ENCODE measurements at regions not wholly inside any gene's neighbourhood (a gene's known extent, or its start where the extent isn't known, plus 50 kb on each side); places are given as distances from the start of the nearest gene placed in this dataset.

DNA sequence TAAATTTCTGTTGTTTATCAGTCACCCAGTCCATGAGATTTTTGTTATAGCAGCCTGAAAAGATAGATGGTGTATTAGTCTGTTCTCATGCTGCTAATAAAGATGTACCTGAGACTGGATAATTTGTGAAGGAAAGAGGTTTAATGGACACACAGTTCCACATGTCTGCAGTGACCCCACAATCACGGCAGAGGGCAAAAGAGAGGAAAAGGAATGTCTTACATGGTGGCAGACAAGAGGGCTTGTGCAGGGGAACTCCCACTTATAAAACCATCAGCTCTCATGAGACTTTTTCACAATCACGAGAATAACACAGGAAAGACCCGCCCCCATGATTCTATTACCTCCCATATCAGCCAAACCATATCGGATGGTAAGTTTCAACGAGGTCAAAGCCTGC lies 309.2 kb downstream of the LIG4 start:
- no peak overlapping the region for H3K27ac ChIP-seq (ENCODE audit: insufficient read depth, low read length, poor library complexity, severe bottlenecking)

DNA sequence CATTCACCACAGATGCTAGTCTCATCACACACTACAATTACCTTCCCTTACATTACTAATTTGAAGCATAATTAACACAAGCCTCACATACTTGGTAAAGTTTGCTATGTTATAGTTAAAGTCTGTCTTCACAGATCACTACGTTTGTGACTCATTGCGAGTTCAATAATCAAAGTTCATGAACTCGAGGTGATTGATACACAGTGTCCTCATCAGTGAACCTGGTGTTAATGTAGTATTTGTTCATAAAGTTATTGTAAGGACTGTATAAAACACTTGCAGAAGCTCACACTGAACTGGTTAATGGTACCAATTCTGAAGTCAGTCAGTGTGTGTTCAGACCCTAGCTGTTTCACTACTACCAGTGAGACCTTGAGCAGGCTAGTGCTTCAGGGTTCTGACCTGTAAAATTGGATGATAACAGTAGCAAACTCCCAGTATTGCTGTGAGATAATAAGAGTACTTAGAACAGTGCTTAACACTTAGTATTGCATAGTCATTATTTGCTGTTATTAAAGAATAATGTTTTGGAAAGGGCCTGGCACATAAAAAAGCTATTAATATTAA lies 313.3 kb downstream of the LIG4 start:
- no peak for ATAC-seq (ENCODE audit: low read depth in 2 of 2)
- no peak for DNase-seq
- H3K4me3 Mint-ChIP-seq = no peak overlapping the region
- no peaks in the 10 kb centered on the region for H3K36me3 Mint-ChIP-seq
- no peak overlapping the region for H3K27ac Mint-ChIP-seq
- H3K27me3 ChIP-seq (ENCODE audit: control insufficient read depth, insufficient read depth, low read length) = no peaks in the 10 kb centered on the region
- no peaks in the 10 kb centered on the region for H3K36me3 ChIP-seq (ENCODE audit: control insufficient read depth, insufficient read depth, low read length)
- H3K9me3 ChIP-seq (ENCODE audit: control insufficient read depth in 2 of 2, low read length in 2 of 2) = no peaks in the 10 kb centered on the region
- H3K27ac ChIP-seq (ENCODE audit: insufficient read depth, low read length, poor library complexity, severe bottlenecking) = no peak overlapping the region
- H3K4me1 Mint-ChIP-seq = no peaks in the 10 kb centered on the region
- H3K27me3 Mint-ChIP-seq = no peaks in the 10 kb centered on the region
- H3K4me1 ChIP-seq (ENCODE audit: control insufficient read depth, insufficient read depth, low read length, poor library complexity, severe bottlenecking) = no peaks in the 10 kb centered on the region
- no peak overlapping the region for H3K4me3 ChIP-seq (ENCODE audit: low read depth, low read length)
- peaks cover 0 to 11% (median 3%) of the 10 kb centered on the region in 7 donors for H3K9me3 Mint-ChIP-seq

More for the DNA sequence above, 309.2 kb downstream of the LIG4 start:
- Mint-ChIP-seq H3K27me3 (no peaks in the 10 kb centered on the region), H3K4me1 (no peaks in the 10 kb centered on the region), H3K27ac (no peak overlapping the region), H3K36me3 (no peaks in the 10 kb centered on the region), H3K4me3 (no peak overlapping the region), H3K9me3 (peaks cover 0 to 11% (median 4%) of the 10 kb centered on the region in 7 donors)
- Histone ChIP-seq H3K4me1 (ENCODE audit: control insufficient read depth, insufficient read depth, low read length, poor library complexity, severe bottlenecking) (no peaks in the 10 kb centered on the region), H3K9me3 (ENCODE audit: control insufficient read depth in 2 of 2, low read length in 2 of 2) (peaks cover 0 to 2% of the 10 kb centered on the region in 2 experiments), H3K4me3 (ENCODE audit: low read depth, low read length) (no peak overlapping the region), H3K36me3 (ENCODE audit: control insufficient read depth, insufficient read depth, low read length) (no peaks in the 10 kb centered on the region), H3K27me3 (ENCODE audit: control insufficient read depth, insufficient read depth, low read length) (no peaks in the 10 kb centered on the region)
- ATAC-seq (ENCODE audit: low read depth in 2 of 2) (no peak), DNase-seq (no peak)

DNA sequence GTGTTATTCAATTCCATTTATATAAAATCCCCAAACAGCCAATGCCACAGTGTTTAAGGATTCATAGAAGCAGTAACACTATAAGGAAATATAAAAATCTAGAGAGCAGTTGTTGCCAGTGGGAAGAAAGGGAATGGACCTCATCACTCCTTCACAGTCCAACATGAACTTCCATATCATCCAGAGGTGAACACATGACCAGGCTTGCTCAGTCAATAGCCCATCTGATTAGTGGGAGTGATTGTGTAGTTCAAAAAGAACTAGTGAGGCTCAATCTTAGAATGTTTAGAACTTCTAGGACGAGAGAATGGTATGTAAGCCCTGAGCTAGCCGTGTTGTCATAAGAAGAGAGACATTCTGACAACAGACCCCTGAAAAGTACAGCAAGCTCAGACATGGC lies 314.1 kb downstream of the LIG4 start:
- Mint-ChIP-seq H3K4me1 (no peaks in the 10 kb centered on the region), H3K9me3 (peaks cover 0 to 11% (median 4%) of the 10 kb centered on the region in 7 donors), H3K4me3 (no peak overlapping the region), H3K36me3 (no peaks in the 10 kb centered on the region), H3K27ac (no peak overlapping the region), H3K27me3 (no peaks in the 10 kb centered on the region)
- no peaks in the 10 kb centered on the region for H3K27me3 ChIP-seq (ENCODE audit: control insufficient read depth, insufficient read depth, low read length)
- ATAC-seq (ENCODE audit: low read depth in 2 of 2) (no peak), DNase-seq (no peak)
- H3K4me3 ChIP-seq (ENCODE audit: low read depth, low read length) = no peak overlapping the region
- no peaks in the 10 kb centered on the region for H3K4me1 ChIP-seq (ENCODE audit: control insufficient read depth, insufficient read depth, low read length, poor library complexity, severe bottlenecking)
- H3K27ac ChIP-seq (ENCODE audit: insufficient read depth, low read length, poor library complexity, severe bottlenecking) = no peak overlapping the region
- no peaks in the 10 kb centered on the region for H3K36me3 ChIP-seq (ENCODE audit: control insufficient read depth, insufficient read depth, low read length)
- H3K9me3 ChIP-seq (ENCODE audit: control insufficient read depth in 2 of 2, low read length in 2 of 2) = no peaks in the 10 kb centered on the region

DNA sequence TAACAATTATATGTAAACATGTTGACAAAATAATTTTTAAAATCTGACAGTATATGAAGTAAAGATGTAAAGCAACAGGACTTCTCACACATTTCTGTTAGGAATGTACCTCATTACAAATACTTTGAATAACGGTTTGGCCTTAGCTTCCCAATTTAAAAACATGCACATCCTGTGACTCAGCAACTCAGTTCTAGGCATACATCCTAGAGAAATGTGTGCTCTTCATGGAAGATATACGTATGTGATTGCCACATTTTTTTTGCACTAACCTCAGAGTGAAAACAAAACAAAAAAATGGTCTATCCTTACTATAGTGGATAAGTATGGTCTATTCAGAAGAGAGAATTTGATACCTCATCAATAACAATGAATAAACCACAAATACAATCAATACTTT lies 314.6 kb downstream of the LIG4 start:
- Mint-ChIP-seq H3K4me1 (no peaks in the 10 kb centered on the region), H3K36me3 (no peaks in the 10 kb centered on the region), H3K27ac (no peak overlapping the region), H3K27me3 (no peaks in the 10 kb centered on the region), H3K9me3 (peaks cover 0 to 11% (median 4%) of the 10 kb centered on the region in 7 donors), H3K4me3 (no peak overlapping the region)
- ATAC-seq (ENCODE audit: low read depth in 2 of 2) = no peak
- no peaks in the 10 kb centered on the region for H3K36me3 ChIP-seq (ENCODE audit: control insufficient read depth, insufficient read depth, low read length)
- no peak overlapping the region for H3K27ac ChIP-seq (ENCODE audit: insufficient read depth, low read length, poor library complexity, severe bottlenecking)
- no peaks in the 10 kb centered on the region for H3K4me1 ChIP-seq (ENCODE audit: control insufficient read depth, insufficient read depth, low read length, poor library complexity, severe bottlenecking)
- DNase-seq = no peak
- no peak overlapping the region for H3K4me3 ChIP-seq (ENCODE audit: low read depth, low read length)
- H3K9me3 ChIP-seq (ENCODE audit: control insufficient read depth in 2 of 2, low read length in 2 of 2) = no peaks in the 10 kb centered on the region
- no peaks in the 10 kb centered on the region for H3K27me3 ChIP-seq (ENCODE audit: control insufficient read depth, insufficient read depth, low read length)

DNA sequence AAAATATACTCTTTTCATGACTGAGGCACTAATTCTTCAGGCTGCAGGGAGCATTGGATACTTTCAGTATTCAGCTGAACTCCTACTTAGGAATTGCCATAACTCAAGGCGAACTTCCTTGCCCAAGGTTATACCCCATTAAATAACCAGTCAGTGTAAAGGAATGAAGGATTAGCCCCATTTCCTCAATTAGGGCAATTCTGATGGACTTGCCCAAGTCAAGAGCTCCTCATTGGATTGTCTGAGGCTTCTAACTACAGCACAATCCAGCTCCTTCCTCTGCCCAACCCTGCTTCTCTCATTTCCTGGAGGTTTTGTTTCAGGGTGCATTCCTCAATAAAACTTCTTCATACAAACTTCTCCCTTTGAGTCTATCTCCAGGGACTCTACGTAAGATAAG lies 329.2 kb downstream of the LIG4 start:
- H3K27me3 ChIP-seq (ENCODE audit: control insufficient read depth, insufficient read depth, low read length) = no peaks in the 10 kb centered on the region
- Mint-ChIP-seq H3K27me3 (no peaks in the 10 kb centered on the region), H3K4me1 (no peaks in the 10 kb centered on the region), H3K4me3 (no peak overlapping the region), H3K9me3 (peaks cover 0 to 23% (median 7%) of the 10 kb centered on the region in 7 donors), H3K27ac (no peak overlapping the region), H3K36me3 (no peaks in the 10 kb centered on the region)
- no peaks in the 10 kb centered on the region for H3K4me1 ChIP-seq (ENCODE audit: control insufficient read depth, insufficient read depth, low read length, poor library complexity, severe bottlenecking)
- H3K4me3 ChIP-seq (ENCODE audit: low read depth, low read length) = no peak overlapping the region
- ATAC-seq (ENCODE audit: low read depth in 2 of 2) (no peak), DNase-seq (no peak)
- no peaks in the 10 kb centered on the region for H3K36me3 ChIP-seq (ENCODE audit: control insufficient read depth, insufficient read depth, low read length)
- H3K27ac ChIP-seq (ENCODE audit: insufficient read depth, low read length, poor library complexity, severe bottlenecking) = no peak overlapping the region
- no peaks in the 10 kb centered on the region for H3K9me3 ChIP-seq (ENCODE audit: control insufficient read depth in 2 of 2, low read length in 2 of 2)

DNA sequence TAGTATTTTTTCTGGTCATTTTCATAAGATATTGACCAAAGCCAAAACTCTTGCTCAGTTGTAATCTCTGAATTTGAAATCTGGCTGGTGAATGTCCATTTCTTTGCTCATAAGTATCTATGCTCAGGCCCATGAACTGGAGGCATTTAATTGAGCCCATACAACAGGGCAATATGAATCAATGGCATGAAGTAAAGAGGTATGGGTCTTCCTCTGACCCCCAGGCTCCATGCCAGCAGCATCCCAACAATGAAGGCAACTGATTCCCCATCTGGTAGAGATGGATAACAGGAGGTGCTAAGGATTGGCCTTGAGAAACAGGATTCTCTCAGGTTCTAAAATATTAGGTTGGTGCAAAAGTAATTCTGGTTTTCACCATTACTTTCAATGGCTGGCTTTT lies 330.8 kb downstream of the LIG4 start:
- Mint-ChIP-seq H3K9me3 (peaks cover 0 to 26% (median 3%) of the 10 kb centered on the region in 7 donors), H3K4me1 (no peaks in the 10 kb centered on the region), H3K4me3 (no peak overlapping the region), H3K27ac (no peak overlapping the region), H3K27me3 (no peaks in the 10 kb centered on the region), H3K36me3 (no peaks in the 10 kb centered on the region)
- no peak overlapping the region for H3K4me3 ChIP-seq (ENCODE audit: low read depth, low read length)
- no peaks in the 10 kb centered on the region for H3K9me3 ChIP-seq (ENCODE audit: control insufficient read depth in 2 of 2, low read length in 2 of 2)
- no peaks in the 10 kb centered on the region for H3K4me1 ChIP-seq (ENCODE audit: control insufficient read depth, insufficient read depth, low read length, poor library complexity, severe bottlenecking)
- H3K36me3 ChIP-seq (ENCODE audit: control insufficient read depth, insufficient read depth, low read length) = no peaks in the 10 kb centered on the region
- DNase-seq (no peak), ATAC-seq (ENCODE audit: low read depth in 2 of 2) (no peak)
- H3K27ac ChIP-seq (ENCODE audit: insufficient read depth, low read length, poor library complexity, severe bottlenecking) = no peak overlapping the region
- H3K27me3 ChIP-seq (ENCODE audit: control insufficient read depth, insufficient read depth, low read length) = no peaks in the 10 kb centered on the region

DNA sequence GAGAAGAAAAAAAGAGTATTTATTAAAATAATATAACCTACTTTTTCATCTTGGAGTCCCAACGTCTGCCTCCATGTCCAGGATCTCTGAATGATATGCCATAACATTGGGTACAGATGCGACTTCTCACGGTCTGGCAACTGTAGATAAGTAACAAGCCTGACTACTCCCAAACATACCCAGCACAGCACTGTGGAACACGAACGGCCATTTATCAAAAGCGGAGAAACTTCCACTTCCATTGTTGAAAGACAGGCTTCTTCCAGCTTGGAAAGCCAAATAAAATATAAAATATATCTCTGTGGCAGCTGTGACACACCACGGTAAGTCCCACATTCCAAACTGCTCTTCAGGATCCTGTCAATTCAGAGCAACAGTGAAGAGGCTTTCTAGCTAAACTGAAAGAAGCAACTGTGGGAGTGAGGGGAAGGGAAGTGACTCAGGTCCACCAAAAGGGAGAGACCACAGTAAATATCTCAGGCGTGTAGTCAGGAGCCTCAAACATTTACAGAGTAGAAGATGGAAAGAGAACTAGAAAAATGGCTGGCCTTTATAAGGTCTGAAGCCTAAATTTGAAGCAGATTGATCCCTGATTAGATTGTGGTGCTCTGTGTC lies 331.7 kb downstream of the LIG4 start:
- H3K36me3 Mint-ChIP-seq = no peaks in the 10 kb centered on the region

More for the DNA sequence above, 331.7 kb downstream of the LIG4 start:
- Histone ChIP-seq H3K9me3 (ENCODE audit: control insufficient read depth in 2 of 2, low read length in 2 of 2) (no peaks in the 10 kb centered on the region), H3K4me1 (ENCODE audit: control insufficient read depth, insufficient read depth, low read length, poor library complexity, severe bottlenecking) (no peaks in the 10 kb centered on the region), H3K4me3 (ENCODE audit: low read depth, low read length) (no peak overlapping the region), H3K27ac (ENCODE audit: insufficient read depth, low read length, poor library complexity, severe bottlenecking) (no peak overlapping the region), H3K36me3 (ENCODE audit: control insufficient read depth, insufficient read depth, low read length) (no peaks in the 10 kb centered on the region), H3K27me3 (ENCODE audit: control insufficient read depth, insufficient read depth, low read length) (no peaks in the 10 kb centered on the region)
- no peak for DNase-seq
- no peak for ATAC-seq (ENCODE audit: low read depth in 2 of 2)
- peaks cover 0 to 21% (median 3%) of the 10 kb centered on the region in 7 donors for H3K9me3 Mint-ChIP-seq
- H3K4me1 Mint-ChIP-seq = no peaks in the 10 kb centered on the region
- no peaks in the 10 kb centered on the region for H3K27me3 Mint-ChIP-seq
- no peak overlapping the region for H3K4me3 Mint-ChIP-seq
- H3K27ac Mint-ChIP-seq = no peak overlapping the region

Data from CD4-positive, CD25-positive, alpha-beta regulatory T cell (primary cell).